ENCODE measurements at regions not wholly inside any gene's neighbourhood (a gene's known extent, or its start where the extent isn't known, plus 50 kb on each side); places are given as distances from the start of the nearest gene placed in this dataset.
"Not testable (repeated sequence)": the region's sequence is repeated elsewhere in the genome, so short reads cannot be mapped to it uniquely, and the experiment has no call there.

DNA sequence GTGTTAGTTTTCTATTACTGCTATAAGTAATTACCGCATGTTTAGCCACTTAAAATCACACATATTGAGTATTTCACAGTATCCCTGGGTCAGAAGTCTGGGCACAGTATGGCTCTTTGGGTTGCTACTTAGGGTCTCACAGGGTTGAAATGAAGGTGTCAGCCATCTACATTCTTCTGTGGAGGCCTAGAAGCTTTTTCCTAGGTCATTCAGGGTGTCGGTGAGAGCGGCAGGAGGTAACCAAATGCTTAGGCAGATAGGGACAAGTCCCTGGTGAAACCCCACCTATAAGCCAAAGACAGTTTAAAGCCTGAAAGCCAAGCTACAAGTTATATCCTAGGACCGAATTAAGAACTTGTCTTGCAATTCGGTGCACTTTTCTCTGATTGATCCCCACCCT is 856.7 kb downstream of the PCDH17 start:
- no peak for DNase-seq (ENCODE audit: low read depth in 3 of 3)

DNA sequence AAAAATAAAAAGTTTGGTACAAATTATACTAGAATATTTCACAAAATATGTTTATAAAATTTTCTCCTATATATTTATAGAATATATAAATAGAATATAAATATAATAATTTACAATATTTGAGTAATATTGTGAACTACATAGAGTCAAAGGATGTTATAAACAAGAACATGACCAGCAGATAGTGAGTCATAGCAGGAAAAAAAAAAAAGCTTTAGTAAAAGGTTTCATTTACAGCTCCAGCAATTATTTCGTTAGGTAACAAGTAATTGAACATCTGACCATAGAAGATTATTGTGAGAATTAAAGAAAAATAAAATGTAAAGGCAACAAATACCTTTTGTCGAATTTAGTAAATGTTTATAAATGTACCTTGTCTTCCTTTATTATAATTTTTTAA is 864.1 kb downstream of the PCDH17 start:
- no peak for DNase-seq (ENCODE audit: low read depth in 3 of 3)

DNA sequence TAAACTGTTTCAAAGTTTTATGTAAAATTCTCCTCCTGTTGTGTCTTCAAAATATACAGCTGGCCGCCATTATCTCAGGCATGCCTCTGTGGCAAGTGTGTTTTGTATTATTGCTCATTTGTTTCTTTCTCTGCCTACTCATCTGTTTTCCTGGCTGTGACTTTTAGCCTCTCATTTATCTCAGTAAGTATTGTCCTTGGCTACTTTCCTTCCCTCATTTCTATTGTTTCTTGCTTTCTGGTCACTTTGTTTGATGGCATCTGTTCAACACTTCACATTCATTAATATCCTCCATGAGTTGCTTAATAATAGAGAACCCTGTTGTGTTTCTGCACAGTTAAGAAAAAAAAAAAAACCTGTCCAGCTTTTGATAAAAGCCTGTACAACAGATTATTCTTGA is 869.4 kb downstream of the PCDH17 start:
- DNase-seq (ENCODE audit: low read depth in 3 of 3), result no peak

DNA sequence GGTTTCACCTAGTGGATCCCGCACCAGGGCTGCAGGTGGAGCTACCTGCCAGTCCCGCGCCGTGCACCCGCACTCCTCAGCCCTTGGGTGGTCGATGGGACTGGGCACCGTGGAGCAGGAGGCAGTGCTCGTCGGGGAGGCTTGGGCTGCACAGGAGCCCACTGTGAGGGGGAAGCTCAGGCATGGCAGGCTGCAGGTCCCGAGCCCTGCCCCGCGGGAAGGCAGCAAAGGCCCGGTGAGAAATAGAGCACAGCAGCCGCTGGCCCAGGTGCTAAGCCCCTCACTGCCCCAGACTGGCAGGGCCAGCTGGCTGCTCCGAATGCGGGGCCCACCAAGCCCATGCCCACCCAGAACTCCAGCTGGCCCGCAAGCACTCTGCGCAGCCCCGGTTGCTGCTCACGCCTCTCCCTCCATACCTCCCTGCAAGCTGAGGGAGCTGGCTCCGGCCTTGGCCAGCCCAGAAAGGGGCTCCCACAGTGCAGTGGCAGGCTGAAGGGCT is 872.7 kb downstream of the PCDH17 start:
- not testable (repeated sequence) for DNase-seq (ENCODE audit: low read depth in 3 of 3)

DNA sequence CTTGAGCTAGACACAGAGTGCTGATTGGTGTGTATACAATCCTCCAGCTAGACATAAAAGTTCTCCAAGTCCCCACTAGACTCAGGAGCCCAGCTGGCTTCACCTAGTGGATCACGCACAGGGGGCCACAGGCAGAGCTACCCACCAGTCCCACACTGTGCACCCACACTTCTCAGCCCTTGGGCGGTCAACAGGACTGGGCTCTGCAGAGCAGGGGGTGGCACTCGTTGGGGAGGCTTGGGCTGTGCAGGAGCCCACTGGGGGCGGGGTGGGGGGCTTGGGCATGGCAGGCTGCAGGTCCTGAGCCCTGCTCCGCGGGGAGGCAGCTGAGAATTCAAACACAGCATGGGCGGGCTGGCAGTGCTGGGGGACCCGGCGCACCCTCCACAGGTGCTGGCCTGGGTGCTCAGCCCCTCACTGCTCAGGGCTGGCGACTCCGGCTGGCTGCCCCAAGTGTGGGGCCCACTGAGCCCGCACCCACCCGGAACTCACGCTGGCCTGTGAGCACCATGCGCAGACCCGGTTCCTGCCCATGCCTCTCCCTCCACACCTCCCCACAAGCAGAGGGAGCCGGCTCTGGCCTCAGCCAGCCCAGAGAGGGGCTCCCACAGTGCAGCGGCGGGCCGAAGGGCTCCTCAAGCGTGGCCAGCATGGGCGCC is 873.8 kb downstream of the PCDH17 start:
- DNase-seq (ENCODE audit: low read depth in 3 of 3), result not testable (repeated sequence)

DNA sequence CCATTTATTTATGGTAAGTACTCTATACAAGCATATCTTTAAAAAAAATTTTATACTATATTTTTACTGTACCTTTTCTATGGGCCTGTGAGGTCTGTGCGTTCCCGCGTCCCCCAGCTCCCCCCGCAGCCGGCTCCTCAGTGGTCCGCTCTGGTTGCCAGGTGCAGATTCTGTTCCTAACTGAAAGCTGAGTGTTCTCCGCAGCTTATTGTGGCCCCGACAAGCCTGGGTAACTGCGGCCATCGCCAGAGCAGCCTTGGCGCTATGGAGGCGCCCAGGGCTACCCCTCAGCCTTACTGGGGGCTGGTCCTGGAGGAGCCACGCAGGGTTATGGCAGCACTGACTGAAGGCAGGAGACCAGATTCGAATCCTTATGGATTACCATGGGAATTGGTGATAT is 896.8 kb downstream of the PCDH17 start:
- no peak for DNase-seq (ENCODE audit: low read depth in 3 of 3)

DNA sequence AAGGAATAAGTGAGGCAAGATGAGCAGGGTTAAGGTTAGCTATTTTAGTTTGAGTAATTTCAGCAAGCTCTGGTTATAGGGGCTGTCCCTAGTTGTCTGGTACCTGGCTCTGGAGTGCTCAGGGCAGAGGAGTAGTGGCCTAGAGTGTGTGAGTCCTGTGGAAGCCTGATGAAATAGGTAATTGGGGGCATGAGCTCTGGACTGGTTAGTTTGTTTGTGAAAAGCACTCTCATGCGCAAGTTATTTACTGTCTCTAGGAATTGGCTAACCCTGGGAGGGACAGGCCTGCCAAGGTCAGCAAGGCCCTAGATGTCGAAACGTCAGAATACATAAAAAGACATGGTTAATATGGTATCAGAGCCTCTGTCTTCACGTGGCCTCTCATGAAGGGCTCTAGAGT is 900.1 kb downstream of the PCDH17 start:
- no peak for DNase-seq (ENCODE audit: low read depth in 3 of 3)

DNA sequence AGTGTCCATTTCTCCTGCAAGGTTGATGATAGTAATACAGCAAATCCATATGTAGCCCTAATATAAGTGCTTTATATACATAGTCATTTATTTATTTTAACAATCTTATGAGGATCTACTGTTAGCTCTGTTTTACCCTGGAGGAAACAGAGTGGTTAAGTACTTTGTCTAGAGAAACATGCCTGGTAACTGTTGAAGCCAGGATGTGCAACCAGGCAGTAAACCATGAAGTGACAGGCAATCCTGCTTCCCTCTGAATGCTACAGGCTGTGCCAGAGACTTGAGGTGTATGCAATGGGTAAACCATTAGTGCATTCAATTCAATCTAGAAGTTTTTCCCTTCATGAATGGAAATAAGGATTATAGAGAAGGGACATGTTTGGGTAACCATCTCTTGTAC is 911.0 kb downstream of the PCDH17 start:
- DNase-seq (ENCODE audit: low read depth in 3 of 3), result no peak

DNA sequence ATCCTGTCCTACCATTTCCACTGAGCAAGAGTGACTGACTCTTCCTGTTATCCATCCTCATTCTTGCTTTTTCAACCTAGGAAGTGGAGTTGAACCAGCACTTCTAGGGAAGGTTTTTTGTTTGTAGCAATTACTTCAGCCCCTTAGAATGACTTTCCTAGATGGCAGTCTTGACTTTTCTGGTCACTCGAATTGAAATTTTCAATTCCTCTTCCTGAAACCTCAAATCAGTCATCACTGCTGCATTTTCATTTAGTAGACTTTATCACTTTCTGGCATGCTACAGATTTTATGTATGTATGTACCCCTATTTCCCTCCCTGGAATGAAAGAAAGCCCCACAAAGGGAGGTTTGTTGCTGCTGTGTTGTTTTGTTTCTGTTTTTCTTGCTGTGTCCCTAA is 915.9 kb downstream of the PCDH17 start:
- DNase-seq (ENCODE audit: low read depth in 3 of 3), result no peak

DNA sequence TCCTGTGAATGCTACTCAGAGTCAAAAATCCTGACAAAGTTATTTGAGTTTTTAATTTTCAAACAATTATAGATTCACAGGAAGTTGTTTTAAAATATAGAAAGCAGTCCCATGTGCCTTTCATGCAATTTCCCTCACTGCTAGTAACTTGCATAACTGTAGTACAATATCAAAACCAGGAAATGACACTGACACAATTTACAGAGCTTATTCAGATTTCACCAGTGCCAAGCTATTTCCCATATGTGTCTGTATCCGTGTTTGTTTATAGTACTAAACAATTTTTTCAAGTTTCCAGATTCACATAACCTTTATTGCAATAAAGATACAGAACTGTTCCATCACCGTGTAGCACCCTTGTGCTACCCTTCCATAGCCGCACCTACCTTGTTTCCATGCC is 934.6 kb downstream of the PCDH17 start:
- no peak for DNase-seq (ENCODE audit: low read depth in 3 of 3)

DNA sequence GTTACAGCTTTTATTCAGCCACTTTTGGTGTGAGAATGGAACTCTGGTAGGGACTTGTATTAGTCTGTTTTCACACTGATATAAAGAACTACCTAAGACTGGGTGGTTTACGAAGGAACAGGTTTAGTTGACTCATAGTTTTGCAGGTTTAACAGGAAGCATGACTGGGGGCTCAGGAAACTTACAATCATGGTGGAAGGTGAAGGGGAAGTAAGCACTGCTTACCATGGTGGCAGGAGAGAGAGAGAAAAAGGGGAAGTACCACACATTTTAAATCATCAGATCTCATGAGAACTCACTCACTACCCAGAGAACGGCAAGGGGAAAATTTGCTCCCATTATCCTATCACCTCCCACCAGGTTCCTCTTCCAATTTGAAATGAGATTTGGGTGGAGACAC is 942.2 kb downstream of the PCDH17 start:
- no peak for DNase-seq (ENCODE audit: low read depth in 3 of 3)

DNA sequence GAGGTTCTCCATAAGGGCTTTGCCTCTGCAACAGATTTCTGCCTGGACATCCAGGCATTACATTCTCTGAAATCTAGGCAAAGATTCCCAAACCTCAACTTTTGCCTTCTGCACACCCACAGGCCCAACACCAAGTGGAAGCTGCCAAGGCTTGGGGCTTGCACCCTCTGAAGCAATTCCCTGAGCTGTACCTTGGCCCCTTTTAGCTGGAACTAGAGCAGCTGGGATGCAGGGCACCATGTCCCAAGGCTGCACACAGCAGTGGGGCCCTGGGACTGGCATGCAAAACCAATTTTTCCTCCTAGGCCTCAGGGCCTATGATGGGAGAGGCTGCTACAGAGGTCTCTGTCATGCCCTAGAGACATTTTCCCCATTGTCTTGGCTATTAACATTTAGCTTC is 943.2 kb downstream of the PCDH17 start:
- DNase-seq (ENCODE audit: low read depth in 3 of 3), result no peak

DNA sequence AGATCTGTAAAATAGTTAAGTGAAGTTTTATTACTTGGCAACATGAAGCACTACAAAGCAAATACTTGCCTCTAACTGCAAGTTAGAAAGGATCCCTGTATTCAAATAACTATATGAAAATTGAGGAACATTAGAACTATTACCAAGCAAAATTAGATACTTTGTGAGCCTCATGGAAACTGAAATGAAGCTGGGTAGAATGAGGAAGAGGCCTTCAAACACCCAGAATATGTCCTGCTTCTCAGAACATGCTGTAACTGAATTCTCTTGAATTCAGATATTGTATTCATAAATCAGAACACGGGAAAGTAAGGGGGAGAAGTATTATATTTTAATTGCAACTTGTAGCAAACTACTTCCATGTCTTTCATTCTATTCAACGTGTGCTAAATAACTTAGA is 947.9 kb downstream of the PCDH17 start:
- DNase-seq (ENCODE audit: low read depth in 3 of 3), result no peak

DNA sequence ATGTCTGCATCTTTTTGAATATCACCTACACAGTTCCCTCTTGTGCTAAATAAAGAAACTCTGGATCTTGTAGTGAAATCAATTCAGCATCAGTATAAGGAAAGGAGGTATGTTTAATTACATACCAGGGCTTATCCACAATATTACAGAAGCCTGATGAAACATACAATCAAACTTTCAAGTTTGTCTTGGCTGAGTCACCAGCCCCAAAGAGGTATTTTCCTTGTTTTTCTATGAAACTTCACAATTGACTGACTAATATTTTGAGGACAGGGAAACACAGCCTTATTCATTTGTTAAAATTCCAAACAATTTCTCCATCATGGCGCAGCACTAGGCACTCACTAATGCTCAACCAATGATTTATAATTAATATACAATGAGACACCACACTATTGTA is 952.4 kb downstream of the PCDH17 start:
- no peak for DNase-seq (ENCODE audit: low read depth in 3 of 3)

DNA sequence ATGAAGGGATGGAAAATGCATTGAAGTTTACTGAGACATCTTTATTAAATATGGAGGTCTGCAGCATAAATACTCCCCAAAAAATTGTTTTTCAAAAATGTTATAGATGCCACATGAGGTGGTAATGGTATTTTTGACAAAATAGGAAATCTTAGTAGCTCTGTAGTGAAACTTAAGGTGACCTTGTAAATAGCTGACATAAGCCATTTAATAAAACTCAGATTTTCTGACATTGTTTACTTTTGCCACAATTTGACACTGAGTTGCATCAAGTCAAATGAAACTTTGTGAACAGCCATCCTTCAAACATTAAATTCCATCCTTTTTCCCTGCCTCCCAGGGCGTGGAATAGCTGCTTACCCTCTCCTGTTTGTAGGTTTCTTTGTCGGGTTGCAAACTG is 953.1 kb downstream of the PCDH17 start:
- no peak for DNase-seq (ENCODE audit: low read depth in 3 of 3)

DNA sequence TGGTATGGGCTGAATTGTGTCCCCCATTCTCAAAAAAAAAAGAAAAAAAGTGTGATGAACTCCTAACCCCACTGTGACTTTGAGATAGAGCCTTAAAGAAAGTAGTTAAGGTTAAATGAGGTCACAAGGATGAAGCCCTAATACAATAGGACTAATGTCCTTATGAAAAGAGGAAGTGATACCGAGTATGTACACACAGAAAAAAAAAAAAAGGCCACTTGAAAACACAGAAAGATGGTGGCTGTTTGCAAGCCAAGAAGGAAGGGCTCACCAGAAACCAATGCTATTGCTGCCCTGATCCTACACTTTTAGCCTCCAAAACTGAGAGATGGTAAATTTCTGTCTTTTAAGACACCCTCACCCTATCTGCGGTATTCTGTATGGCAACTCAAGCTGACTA is 955.6 kb downstream of the PCDH17 start:
- no peak for DNase-seq (ENCODE audit: low read depth in 3 of 3)

DNA sequence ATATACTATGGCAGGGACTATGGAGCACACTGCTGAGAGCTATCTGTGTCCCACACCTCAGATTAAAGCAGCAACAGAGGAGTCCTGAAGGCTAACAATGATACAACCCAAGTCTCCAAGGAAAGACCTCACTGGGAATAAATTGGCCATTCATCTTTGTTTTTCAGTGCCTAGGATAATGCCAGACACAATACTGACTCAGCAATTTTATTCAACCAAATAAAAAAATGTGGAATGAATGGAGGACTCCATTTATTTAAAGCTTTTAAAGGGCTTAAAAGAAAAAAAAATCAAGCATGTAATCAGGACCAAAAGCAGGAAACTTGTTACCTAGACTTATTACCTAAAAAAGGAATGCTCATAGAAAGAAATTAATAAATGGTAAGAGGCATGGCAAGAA is 960.5 kb downstream of the PCDH17 start:
- DNase-seq (ENCODE audit: low read depth in 3 of 3), result no peak

DNA sequence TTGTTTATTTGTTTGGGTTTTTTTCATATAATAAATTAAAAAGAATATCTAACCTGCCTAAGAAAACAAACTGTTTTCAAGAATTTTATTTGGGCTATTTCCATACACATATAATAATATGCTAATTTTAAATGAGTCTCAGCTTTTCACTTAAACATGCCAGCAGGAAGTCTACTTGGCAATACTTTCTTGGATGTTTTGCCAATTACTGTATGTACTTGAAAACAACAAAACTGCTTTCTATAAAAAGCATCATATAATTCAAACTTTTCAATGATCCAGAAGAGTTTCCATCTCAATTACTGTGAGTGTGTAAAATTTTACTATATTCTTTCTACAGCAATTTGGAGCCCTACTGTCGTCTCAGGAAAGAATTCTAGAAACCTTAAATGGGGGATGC is 961.2 kb downstream of the PCDH17 start:
- no peak for DNase-seq (ENCODE audit: low read depth in 3 of 3)

DNA sequence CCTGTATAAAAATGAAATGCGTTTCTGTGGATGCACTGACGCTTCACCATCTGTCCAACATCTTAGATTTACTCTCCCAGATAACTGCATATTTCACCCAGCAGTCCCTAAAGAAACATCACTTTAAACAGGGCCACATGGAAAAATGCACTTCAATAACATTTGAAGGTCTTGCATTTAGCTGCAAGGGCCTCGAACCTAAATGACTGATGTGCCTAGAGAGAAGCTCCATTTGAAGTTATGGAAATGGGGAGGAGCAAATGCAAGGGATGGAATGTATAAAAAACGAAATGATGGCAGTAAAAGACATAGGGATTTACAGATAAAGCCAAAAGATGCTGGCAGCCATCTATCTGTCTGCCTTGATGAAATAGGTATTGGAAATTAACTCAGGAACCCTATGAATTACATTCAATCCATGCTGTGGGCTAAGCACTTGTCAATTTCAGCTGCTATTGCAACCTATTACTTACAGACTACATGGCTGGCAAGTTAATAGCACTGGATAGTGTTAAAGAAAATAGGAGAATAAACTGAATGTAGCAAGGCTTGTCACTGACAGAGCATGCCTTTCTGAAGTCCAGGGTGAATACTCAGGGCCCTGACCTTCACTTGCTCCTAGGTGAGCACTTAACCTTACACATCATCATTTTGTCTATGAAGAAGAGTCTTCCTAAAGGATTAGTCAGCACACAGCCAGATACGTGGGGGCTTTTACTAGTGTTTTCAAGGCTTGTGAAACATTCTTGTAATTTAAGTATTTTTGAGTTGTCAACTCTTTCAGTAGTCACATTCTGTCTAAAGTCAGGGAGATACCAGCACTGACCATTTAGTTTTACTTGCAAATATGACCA is 963.4 kb downstream of the PCDH17 start:
- DNase-seq (ENCODE audit: low read depth in 3 of 3), result no peak

DNA sequence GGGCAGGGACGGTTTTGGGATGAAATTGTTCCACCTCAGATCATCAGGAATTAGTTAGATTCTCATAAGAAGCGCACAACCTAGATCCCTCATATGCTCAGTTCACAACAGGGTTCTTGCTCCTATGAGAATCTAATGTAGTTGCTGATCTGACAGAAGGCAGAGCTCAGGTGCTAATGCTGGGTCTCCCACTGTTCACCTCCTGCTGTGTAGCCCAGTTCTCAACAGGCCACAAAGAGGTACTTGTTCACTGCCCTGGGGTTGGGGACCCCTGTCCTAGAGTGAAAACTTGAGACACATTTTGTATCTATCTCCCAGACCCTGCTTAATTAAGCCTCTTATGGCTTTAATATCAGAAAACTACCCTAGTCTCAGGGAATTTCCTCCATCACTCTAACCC is 966.0 kb downstream of the PCDH17 start:
- DNase-seq (ENCODE audit: low read depth in 3 of 3), result no peak

DNA sequence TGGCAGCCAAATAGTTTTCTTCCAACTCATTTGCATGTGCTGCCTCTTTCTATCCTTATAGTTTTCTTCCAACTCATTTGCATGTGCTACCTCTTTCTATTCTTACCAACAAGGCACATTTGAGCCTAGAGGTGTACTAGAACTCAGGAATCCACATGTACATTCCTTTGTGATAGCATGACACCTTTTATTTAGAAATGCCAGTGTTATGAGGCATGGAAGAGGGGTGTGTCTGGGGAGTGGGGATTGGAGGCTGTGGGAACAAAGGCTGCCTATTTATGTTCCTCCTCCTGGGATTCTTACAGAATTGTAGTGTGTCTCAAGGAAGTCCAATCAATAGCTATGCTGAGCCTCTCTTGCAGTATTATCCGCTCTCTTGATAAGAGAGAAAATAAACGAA is 966.7 kb downstream of the PCDH17 start:
- no peak for DNase-seq (ENCODE audit: low read depth in 3 of 3)

DNA sequence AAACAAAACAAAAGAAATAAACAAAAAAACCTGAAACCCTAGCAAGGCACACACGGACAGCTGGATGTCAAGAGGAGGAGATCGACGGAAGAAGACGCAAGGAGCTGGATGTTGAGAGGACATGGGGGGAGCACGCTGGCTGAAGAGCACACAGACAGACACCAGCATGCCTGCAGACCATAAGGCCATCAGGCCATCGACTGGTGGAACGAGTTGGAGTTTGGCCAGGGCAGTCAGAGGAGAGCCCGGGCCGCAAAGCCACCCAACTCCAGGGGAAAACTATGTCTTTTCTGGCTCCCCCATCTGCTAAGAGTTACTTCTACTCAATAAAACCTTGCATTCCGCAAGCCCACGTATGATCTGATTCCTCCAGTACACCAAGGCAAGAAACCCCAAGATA is 979.6 kb downstream of the PCDH17 start:
- DNase-seq (ENCODE audit: low read depth in 3 of 3), result no peak

DNA sequence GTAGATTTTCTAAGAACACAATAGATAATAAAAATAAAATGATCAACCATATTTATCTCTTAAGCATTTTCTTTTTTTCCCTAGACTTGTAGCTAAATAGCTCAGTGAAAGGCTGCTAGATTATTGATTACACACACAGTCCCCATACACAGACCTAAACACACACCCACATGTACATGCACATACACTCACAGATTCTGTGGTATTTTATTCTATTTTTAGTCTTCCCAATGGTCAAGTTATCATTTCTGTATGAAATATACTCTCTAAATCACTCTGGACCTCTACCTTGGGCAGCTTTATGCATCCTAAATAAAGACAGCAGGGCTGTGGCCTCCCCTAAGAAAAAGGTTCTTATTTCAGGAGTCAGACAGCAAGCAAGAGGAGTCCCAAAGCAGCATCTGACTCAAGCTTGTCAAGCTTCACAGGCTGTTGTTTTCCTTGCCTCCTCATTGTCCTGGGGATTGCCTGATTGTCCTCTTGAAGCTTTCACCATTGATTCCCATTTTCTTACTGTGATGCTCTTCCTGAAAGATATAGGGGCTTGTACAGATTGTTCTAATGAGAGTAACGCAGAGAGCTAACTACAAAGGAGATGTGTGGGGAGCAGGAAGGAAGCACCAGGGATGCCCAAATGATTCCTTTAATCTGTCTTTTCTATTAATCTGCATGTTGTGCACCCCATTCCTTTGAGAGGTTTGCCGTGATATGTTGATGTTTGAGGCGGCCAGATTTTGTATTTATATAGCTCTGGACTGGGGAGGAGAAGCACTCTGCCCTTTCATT is 986.5 kb downstream of the PCDH17 start:
- DNase-seq (ENCODE audit: low read depth in 3 of 3), result no peak

All from stimulated activated CD4-positive, alpha-beta T cell treated with anti-CD3 and anti-CD28 coated beads, TNF-alpha, amount 100 ng/mL, for 4 hours (primary cell).